ENCODE measurements at regions not wholly inside any gene's neighbourhood (a gene's known extent, or its start where the extent isn't known, plus 50 kb on each side); places are given as distances from the start of the nearest gene placed in this dataset.
"Not testable (repeated sequence)": the region's sequence is repeated elsewhere in the genome, so short reads cannot be mapped to it uniquely, and the experiment has no call there.

DNA sequence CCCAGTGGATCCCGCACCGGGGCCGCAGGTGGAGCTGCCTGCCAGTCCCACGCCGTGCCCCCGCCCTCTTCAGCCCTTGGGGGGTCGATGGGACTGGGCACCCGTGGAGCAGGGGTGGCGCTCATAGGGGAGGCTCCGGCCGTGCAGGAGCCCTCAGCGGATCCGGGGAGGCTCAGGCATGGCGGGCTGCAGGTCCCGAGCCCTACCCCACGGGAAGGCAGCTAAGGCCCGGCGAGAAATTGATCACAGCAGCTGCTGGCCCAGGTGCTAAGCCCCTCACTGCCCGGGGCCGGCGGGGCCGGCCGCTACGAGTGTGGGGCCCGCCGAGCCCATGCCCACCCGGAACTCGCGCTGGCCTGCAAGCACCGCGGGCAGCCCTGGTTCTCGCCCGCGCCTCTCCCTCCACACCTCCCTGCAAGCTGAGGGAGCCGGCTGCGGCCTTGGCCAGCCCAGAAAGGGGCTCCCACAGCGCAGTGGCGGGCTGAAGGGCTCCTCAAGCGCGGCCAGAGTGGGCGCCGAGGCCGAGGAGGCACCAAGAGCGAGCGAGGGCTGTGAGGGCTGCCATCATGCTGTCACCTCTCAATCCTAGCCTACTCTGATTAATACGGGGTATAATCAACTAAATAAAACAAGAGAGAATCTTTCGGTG, 56.5 kb upstream of the ABHD2 start:
- DNase-seq = not testable (repeated sequence)

DNA sequence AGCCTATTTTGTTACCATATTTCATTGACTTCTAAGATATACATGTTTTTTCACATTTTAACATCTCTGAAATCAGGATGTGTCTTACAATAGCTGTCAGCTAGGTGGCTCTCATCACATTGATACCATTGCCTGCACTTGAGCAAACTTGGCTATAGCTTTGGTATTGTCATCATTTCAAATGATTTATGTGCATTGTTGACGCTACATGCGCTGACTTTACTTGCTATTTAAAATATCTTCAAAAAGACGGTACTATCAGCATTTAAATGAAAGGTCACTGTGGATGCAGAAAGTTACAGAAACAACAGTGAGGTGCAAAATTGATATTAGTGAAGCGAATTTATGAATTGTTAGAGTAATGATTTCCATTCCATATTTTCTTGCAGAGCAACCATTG, 54.0 kb upstream of the ABHD2 start:
- DNase-seq = no peak

DNA sequence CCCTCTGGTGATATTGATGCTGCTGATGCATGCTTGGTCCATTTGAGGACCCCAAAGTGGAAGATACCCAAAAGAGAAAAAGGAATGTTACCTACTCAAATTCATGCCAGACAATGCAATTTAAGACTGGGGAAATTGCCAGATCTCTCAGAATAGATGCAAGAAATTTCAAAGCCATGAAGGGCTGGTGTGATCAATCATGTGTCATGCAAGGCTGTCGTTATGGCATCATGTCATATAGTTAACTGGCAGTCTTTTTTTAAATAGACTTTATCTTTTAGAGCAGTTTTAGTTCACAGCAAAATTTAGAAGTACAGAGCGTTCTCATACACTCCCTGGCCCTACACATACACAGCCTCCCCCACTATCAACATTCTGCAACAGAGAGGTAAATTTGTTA, 53.1 kb upstream of the ABHD2 start:
- DNase-seq = no peak

DNA sequence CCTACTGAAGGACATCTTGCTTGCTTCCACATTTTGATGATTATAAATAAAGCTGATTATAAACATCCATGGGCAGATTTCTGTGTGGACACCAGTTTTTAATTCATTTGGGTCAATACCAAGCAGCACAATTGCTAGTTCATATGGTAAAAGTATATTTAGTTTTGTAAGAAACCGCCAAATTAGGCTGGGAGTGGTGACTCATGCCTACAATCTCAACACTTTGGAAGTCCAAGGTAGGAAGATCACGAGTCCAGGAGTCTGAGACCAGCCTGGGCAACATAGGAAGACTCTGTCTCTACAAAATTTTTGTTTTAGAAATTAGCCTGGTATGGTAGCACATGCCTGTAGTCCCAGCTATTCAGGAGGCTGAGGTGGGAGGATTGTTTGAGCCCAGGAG, 52.6 kb upstream of the ABHD2 start:
- DNase-seq = no peak

DNA sequence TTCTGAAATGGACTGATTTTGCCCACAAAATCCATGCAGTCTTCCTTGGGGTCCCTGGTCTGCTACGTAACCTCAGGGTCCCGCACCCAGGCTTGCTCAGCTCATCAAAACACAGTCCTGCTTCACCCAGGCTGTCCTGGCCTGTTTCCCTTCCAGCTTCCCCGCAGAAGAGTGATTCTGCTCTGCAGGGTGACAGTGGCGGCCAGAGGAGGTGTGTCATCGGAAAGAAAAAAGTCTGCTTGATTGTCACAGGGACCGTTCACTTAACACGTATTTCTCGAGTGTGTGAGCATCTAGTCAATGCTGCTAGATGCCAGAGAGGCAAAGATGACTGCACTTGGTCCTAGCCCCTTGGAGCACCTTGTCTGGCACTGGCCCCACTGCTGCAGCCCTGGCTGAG, 50.1 kb upstream of the ABHD2 start:
- no peak for DNase-seq
